K562 (cell line): ENCODE measurements at regions not wholly inside any gene's neighbourhood (a gene's known extent, or its start where the extent isn't known, plus 50 kb on each side); places are given as distances from the start of the nearest gene placed in this dataset.

ENCODE experiments used
- ATAC-seq: fragments of 200-7000 bp; cut with Tn5 transposase; 3 replicates; pipeline ENCODE4 v1.9.1; 2020; ENCODE audit warnings: moderate library complexity
- BruUV-seq: library from RNA; stranded (reverse); fragments of 400-500 nt; replicated peaks from 2 replicates; lab custom pipeline; 2021; lab: Mats Ljungman, UMichigan
- CTCF ChIA-PET: fragments of 300-600 bp; formaldehyde crosslinking; extraction: SDS; loops from one replicate; lab custom pipeline; 2021; ENCODE audit warnings: low intra/inter-chr PET ratio; lab: Yijun Ruan, JAX
- POLR2A ChIA-PET: fragments of 300-600, 350-650 bp; sonication (Branson Sonifier 250); formaldehyde crosslinking; extraction: SDS; loops from one replicate; lab custom pipeline; 2021; ENCODE audit warnings: antibody characterized with exemption, inconsistent platforms; lab: Yijun Ruan, JAX
- DNase-seq, 4 experiments: peaks; one replicate each; pipeline versions ENCODE4 v3.0.0 to v3.0.0-alpha.2; 2011 to 2018; ENCODE audit warnings: low spot score in 3 of 4, mixed read lengths in 3 of 4; ENCODE audit errors: extremely low read depth in 1 of 4
- FAIRE-seq: peaks from 2 replicates; lab custom pipeline; 2011; peaks lifted over from hg19 to GRCh38; lab: Jason Lieb, UNC
- H2AFZ ChIP-seq: 2 replicates; pipeline ENCODE4 v1.6.0; 2011; ENCODE audit warnings: low read depth, low read length, control low read depth, inconsistent platforms
- H3K27ac ChIP-seq: fragments of 200-600 bp; 3 replicates; pipeline ENCODE4 v1.8.0; 2011; ENCODE audit warnings: low read depth, mild to moderate bottlenecking, control low read depth, inconsistent platforms, low read length, moderate library complexity, mixed read lengths; ENCODE audit errors: extremely low read depth
- H3K27me3 ChIP-seq, 2 experiments: fragments of 300-600 bp in 1 of 2; 2 replicates in 1 of 2; 3 replicates in 1 of 2; pipeline versions ENCODE4 v1.6.0 to v1.8.0; 2011; ENCODE audit warnings: inconsistent platforms in 2 of 2, low read length in 2 of 2, mild to moderate bottlenecking in 1 of 2, mixed read lengths in 1 of 2, moderate library complexity in 1 of 2; ENCODE audit not compliant: control insufficient read depth in 2 of 2, insufficient read depth in 2 of 2
- H3K36me3 ChIP-seq: fragments of 300-600 bp; 3 replicates; pipeline ENCODE4 v1.8.0; 2011; ENCODE audit warnings: mild to moderate bottlenecking, low read length, inconsistent platforms; ENCODE audit not compliant: control insufficient read depth, insufficient read depth
- H3K4me1 ChIP-seq, 2 experiments: fragments of 200-600 bp in 1 of 2; replicated peaks in 1 of 2; 2 replicates in 1 of 2; 3 replicates in 1 of 2; pipeline versions ENCODE4 v1.5.1 to v1.8.0; 2011; ENCODE audit warnings: inconsistent platforms in 2 of 2, low read length in 2 of 2, mild to moderate bottlenecking in 1 of 2, mixed read lengths in 1 of 2, moderate library complexity in 1 of 2; ENCODE audit not compliant: control insufficient read depth in 2 of 2, insufficient read depth in 2 of 2
- H3K4me2 ChIP-seq: 2 replicates; pipeline ENCODE4 v1.6.1; 2011; ENCODE audit warnings: low read length, control low read depth, inconsistent platforms, mixed read lengths; ENCODE audit not compliant: insufficient read depth
- H3K4me3 ChIP-seq: fragments of 200-600 bp; sonication (generic), shearing (Covaris generic); 2 replicates; pipeline ENCODE4 v1.5.1; 2016; ENCODE audit warnings: control low read depth, inconsistent platforms
- H3K79me2 ChIP-seq: fragments of 200-600 bp; 3 replicates; pipeline ENCODE4 v1.8.0; 2011; ENCODE audit warnings: low read length, inconsistent platforms; ENCODE audit not compliant: control insufficient read depth, insufficient read depth
- H3K9ac ChIP-seq, 2 experiments: 2 replicates each; pipeline versions ENCODE4 v1.6.0 to v1.6.1; 2011; ENCODE audit warnings: low read depth in 2 of 2, low read length in 2 of 2, control low read depth in 1 of 2, inconsistent platforms in 1 of 2, mild to moderate bottlenecking in 1 of 2, mixed read lengths in 1 of 2; ENCODE audit not compliant: insufficient read depth in 1 of 2
- H3K9me1 ChIP-seq: one replicate; pipeline ENCODE4 v1.6.0; 2011; ENCODE audit warnings: inconsistent platforms, mild to moderate bottlenecking, low read length, moderate library complexity; ENCODE audit not compliant: control insufficient read depth, insufficient read depth
- H3K9me3 ChIP-seq: replicated peaks from 2 replicates; pipeline ENCODE4 v1.5.1; 2011; ENCODE audit warnings: low read depth, low read length, inconsistent platforms; ENCODE audit not compliant: control insufficient read depth, insufficient read depth
- H4K20me1 ChIP-seq: replicated peaks from 2 replicates; pipeline ENCODE4 v1.6.1; 2011; ENCODE audit warnings: low read length, inconsistent platforms, mixed read lengths; ENCODE audit not compliant: control insufficient read depth, insufficient read depth
- ARID1B ChIP-seq: fragments of 450-650 bp; IDR thresholded peaks from 2 replicates; pipeline ENCODE4 v1.6.1; 2016; ENCODE audit warnings: antibody characterized with exemption, mild to moderate bottlenecking, inconsistent platforms
- C11orf30 ChIP-seq: fragments of 450-650 bp; IDR thresholded peaks from 2 replicates; pipeline ENCODE4 v1.6.1; 2016; ENCODE audit warnings: low read depth, mild to moderate bottlenecking
- CCAR2 ChIP-seq: fragments of 200-400 bp; formaldehyde crosslinking; IDR thresholded peaks from 2 replicates; pipeline ENCODE4 v1.6.1; 2017; ENCODE audit warnings: mild to moderate bottlenecking, low read depth, low read length
- DPF2 ChIP-seq: fragments of 450-650 bp; IDR thresholded peaks from 2 replicates; pipeline ENCODE4 v1.6.1; 2016
- HNRNPLL ChIP-seq: fragments of 200-400 bp; formaldehyde crosslinking; IDR thresholded peaks from 2 replicates; pipeline ENCODE4 v1.6.1; 2017; ENCODE audit warnings: low read length, low read depth, mild to moderate bottlenecking; ENCODE audit not compliant: poor library complexity, severe bottlenecking
- ILF3 ChIP-seq: fragments of 450-650 bp; IDR thresholded peaks from 2 replicates; pipeline ENCODE4 v1.6.1; 2018; ENCODE audit warnings: antibody characterized with exemption, mild to moderate bottlenecking, moderate library complexity, borderline replicate concordance
- NKRF ChIP-seq: fragments of 450-650 bp; IDR thresholded peaks from 2 replicates; pipeline ENCODE4 v1.6.1; 2016; ENCODE audit warnings: borderline replicate concordance
- POLR2A ChIP-seq: fragments of 450-650 bp; conservative IDR thresholded peaks from 2 replicates; pipeline ENCODE4 v1.6.1; 2016
- PYGO2 ChIP-seq: fragments of 450-650 bp; IDR thresholded peaks from 2 replicates; pipeline ENCODE4 v1.6.1; 2016; ENCODE audit warnings: mild to moderate bottlenecking, missing genetic modification characterization, moderate library complexity, missing compliant biosample characterization
- TEAD4 ChIP-seq, 2 experiments: sonication (generic) in 1 of 2; formaldehyde crosslinking in 1 of 2; IDR thresholded peaks; 2 replicates each; pipeline versions ENCODE4 v1.6.1 to v1.8.0; 2012 to 2022; ENCODE audit warnings: borderline replicate concordance in 1 of 2, inconsistent platforms in 1 of 2, low read length in 1 of 2, mild to moderate bottlenecking in 1 of 2, missing genetic modification reagents in 1 of 2
- ZC3H11A ChIP-seq: IDR thresholded peaks from 2 replicates; pipeline ENCODE4 v1.6.1; 2012; ENCODE audit warnings: low read depth, low read length, improper control_type of control experiment
- ZNF707 ChIP-seq: fragments of 250-450 bp; sonication (Bioruptor Pico); conservative IDR thresholded peaks from 2 replicates; pipeline ENCODE4 v1.8.0; 2022; ENCODE audit warnings: inconsistent platforms, mild to moderate bottlenecking, moderate library complexity
- WGBS: fragments of 100-300 bp; shearing (Covaris generic); methylation state at CpG from one replicate; pipeline ENCODE4 v1.1.6; 2016; ENCODE audit warnings: low coverage, mixed read lengths; ENCODE audit not compliant: insufficient coverage; ENCODE audit errors: missing lambda C conversion rate; 5-methylcytosine and 5-hydroxymethylcytosine counted together
- in situ Hi-C: fragments of 300-500 bp; cut with MboI; formaldehyde crosslinking; loops from 4 replicates; pipeline ENCODE4 v1.15.0; 2018; ENCODE audit warnings: inconsistent platforms, mixed read lengths
- intact Hi-C: fragments of 100-400 bp; cut with micrococcal nuclease; formaldehyde crosslinking; loops from 2 replicates; pipeline ENCODE4 v1.14.2; 2022
- TF ChIP-seq, protein P1 (sequence below): sonication (generic); IDR thresholded peaks from 2 replicates; pipeline ENCODE4 v1.6.1; 2016
- TF ChIP-seq, protein P2 (sequence below), 2 experiments: fragments of 450-650 bp in 1 of 2; IDR thresholded peaks; 2 replicates each; pipeline ENCODE4 v1.6.1; 2011 to 2017; ENCODE audit warnings: low read depth in 2 of 2, antibody characterized with exemption in 1 of 2, borderline replicate concordance in 1 of 2, low read length in 1 of 2, mild to moderate bottlenecking in 1 of 2, mixed read lengths in 1 of 2; ENCODE audit not compliant: control insufficient read depth in 1 of 2
- TF ChIP-seq, protein P3 (sequence below): fragments of 250-450 bp; sonication (Bioruptor Pico); IDR thresholded peaks from 2 replicates; pipeline ENCODE4 v1.5.0; 2021

DNA sequence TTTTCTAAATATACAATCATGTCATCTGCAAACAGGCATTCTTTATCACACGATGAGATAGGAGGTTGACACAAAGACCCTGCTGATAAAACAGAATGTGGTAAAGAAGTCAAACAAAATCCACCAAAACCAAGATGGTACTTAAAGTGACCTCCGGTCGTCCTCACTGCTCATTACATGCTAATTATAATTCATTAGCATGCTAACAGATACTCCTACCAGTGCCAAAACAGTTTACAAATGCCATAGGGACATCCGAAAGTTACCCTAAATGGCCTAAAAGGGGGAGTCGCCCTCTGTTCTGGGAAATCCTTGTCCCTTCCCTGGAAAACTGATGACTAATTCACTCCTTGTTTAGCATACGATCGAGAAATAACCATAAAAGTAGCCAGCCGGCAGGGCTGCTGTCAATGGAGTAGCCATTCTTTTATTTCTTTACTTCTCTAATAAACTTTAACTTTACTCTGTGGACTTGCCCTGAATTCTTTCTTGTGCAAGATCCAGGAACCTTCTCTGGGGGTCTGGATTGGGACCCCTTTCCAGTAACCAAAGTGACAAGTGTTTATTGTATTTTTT lies 126.6 kb downstream of the CCDC71L start:
- ChIA-PET POLR2A (interaction anchor here (1.2 to 1.4 kb wide), 3 partner anchors 8 to 240 kb away, joined by 3 to 4 read pairs (median 3); no protein-coding TSS in a partner anchor), CTCF (interaction anchor here (0.6 kb wide), 1 partner anchor 77 kb away, joined by 3 read pairs; no protein-coding TSS in a partner anchor)
- Histone ChIP-seq H4K20me1 (no peaks in the 10 kb centered on the region), H3K4me1 (peaks cover 0 to 29% of the 10 kb centered on the region in 2 experiments; a peak in 4 of 5 replicates), H3K4me3 (no peak overlapping the region), H3K27ac (peak overlapping the region; percentile 22), H3K27me3 (no peaks in the 10 kb centered on the region), H3K36me3 (no peaks in the 10 kb centered on the region), H3K9me3 (0 out of 2 replicates have a peak, but pooled peaks cover 3% of the 10 kb centered on the region), H3K79me2 (no peaks in the 10 kb centered on the region), H3K4me2 (peak overlapping the region; percentile 67), H3K9me1 (no peaks in the 10 kb centered on the region), H2AFZ (peak overlapping the region; percentile 80), H3K9ac (peak overlapping the region in 1 of 2 experiments; percentile 46; a peak in 3 of 4 replicates)
- FAIRE-seq, result peak; percentile 52
- intact Hi-C loops (loop anchor here (10.0 kb wide), 1 partner anchor 250 kb away; the partner anchor contains the start of gene NAMPT), in situ Hi-C loops (loop anchor here (10.0 kb wide), 1 partner anchor 360 kb away; no protein-coding TSS in a partner anchor)
- peak; percentile 59 to 91 (median 68) for DNase-seq
- no TSS peak for BruUV-seq
- ATAC-seq, result peak; percentile 67
- 3% methylated on average over 8 of the region's 8 CpGs for WGBS
- TF ChIP-seq HNRNPLL (no peak), ZC3H11A (no peak), ZNF707 (CRISPR knock-in tag) (no peak), TEAD4 (IDR thresholded peaks at IDR 0.05; ENCODE audit: low read length) (peak; percentile 15; the same call in 1 of the 2 replicates), TEAD4 (CRISPR knock-in tag; IDR thresholded peaks at IDR 0.05; ENCODE audit: borderline replicate concordance) (no peak), CCAR2 (no peak), POLR2A (no peak), PYGO2 (peak; percentile 60), ILF3 (no peak), DPF2 (peak; percentile 84), ARID1B (peak; percentile 88), NKRF (no peak), C11orf30 (peak; percentile 52; the same call in 1 of the 2 replicates)
- TF ChIP-seq, protein P1, sequence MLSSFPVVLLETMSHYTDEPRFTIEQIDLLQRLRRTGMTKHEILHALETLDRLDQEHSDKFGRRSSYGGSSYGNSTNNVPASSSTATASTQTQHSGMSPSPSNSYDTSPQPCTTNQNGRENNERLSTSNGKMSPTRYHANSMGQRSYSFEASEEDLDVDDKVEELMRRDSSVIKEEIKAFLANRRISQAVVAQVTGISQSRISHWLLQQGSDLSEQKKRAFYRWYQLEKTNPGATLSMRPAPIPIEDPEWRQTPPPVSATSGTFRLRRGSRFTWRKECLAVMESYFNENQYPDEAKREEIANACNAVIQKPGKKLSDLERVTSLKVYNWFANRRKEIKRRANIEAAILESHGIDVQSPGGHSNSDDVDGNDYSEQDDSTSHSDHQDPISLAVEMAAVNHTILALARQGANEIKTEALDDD, result no peak; the same call in 1 of the 2 replicates
- TF ChIP-seq, protein P2, sequence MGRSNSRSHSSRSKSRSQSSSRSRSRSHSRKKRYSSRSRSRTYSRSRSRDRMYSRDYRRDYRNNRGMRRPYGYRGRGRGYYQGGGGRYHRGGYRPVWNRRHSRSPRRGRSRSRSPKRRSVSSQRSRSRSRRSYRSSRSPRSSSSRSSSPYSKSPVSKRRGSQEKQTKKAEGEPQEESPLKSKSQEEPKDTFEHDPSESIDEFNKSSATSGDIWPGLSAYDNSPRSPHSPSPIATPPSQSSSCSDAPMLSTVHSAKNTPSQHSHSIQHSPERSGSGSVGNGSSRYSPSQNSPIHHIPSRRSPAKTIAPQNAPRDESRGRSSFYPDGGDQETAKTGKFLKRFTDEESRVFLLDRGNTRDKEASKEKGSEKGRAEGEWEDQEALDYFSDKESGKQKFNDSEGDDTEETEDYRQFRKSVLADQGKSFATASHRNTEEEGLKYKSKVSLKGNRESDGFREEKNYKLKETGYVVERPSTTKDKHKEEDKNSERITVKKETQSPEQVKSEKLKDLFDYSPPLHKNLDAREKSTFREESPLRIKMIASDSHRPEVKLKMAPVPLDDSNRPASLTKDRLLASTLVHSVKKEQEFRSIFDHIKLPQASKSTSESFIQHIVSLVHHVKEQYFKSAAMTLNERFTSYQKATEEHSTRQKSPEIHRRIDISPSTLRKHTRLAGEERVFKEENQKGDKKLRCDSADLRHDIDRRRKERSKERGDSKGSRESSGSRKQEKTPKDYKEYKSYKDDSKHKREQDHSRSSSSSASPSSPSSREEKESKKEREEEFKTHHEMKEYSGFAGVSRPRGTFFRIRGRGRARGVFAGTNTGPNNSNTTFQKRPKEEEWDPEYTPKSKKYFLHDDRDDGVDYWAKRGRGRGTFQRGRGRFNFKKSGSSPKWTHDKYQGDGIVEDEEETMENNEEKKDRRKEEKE (IDR thresholded peaks at IDR 0.05; ENCODE audit: borderline replicate concordance in 1 of 2, control insufficient read depth in 1 of 2, low read depth in 2 of 2, low read length in 1 of 2), result no peak
- TF ChIP-seq, protein P3, sequence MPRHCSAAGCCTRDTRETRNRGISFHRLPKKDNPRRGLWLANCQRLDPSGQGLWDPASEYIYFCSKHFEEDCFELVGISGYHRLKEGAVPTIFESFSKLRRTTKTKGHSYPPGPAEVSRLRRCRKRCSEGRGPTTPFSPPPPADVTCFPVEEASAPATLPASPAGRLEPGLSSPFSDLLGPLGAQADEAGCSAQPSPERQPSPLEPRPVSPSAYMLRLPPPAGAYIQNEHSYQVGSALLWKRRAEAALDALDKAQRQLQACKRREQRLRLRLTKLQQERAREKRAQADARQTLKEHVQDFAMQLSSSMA, result no peak
